ENCODE measurements at regions not wholly inside any gene's neighbourhood (a gene's known extent, or its start where the extent isn't known, plus 50 kb on each side); places are given as distances from the start of the nearest gene placed in this dataset.

- TF ChIP-seq FOSB (CRISPR knock-in tag; IDR thresholded peaks at IDR 0.05) (no peak), HOXA7 (CRISPR knock-in tag; IDR thresholded peaks at IDR 0.05) (no peak)
- 43% methylated on average over 17 of the region's 24 CpGs for WGBS (ENCODE audit: missing lambda C conversion rate)
- Histone ChIP-seq H3K4me2 (peak overlapping the region; percentile 52), H3K9me3 (peaks cover 3% of the 10 kb centered on the region; the same call in 1 of the 3 replicates), H3K27ac (peak overlapping the region in 1 of 2 experiments; percentile 57; a peak in 2 of 6 replicates), H3K4me1 (peaks cover 11% of the 10 kb centered on the region; the same call in 2 of the 3 replicates), H3K4me3 (no peak overlapping the region)
- ChIA-PET POLR2A (no interaction called here), CTCF (interaction anchor here (0.7 kb wide), 1 partner anchor 371 kb away, joined by 3 read pairs; no protein-coding TSS in a partner anchor)
- FAIRE-seq (no peak), ATAC-seq (peak; percentile 81), DNase-seq (ENCODE audit: low read depth in 1 of 2, low spot score in 1 of 2) (peak in 1 of 2 experiments; percentile 17)
These were observed 76.2 kb upstream of the PPP2R2D start for GRCh38 chr10:131824371-131825149.

GRCh38 chr10:131825150-131825848, 75.5 kb upstream of the PPP2R2D start:
- WGBS (ENCODE audit: missing lambda C conversion rate): 66% methylated on average over 15 of the region's 15 CpGs
- no peak for FAIRE-seq

GRCh38 chr10:131825960-131826650, 74.7 kb upstream of the PPP2R2D start:
- peaks cover 3% of the 10 kb centered on the region; the same call in 1 of the 3 replicates for H3K9me3 ChIP-seq
- H3K27ac ChIP-seq: no peak overlapping the region
- WGBS (ENCODE audit: missing lambda C conversion rate): 56% methylated on average over 14 of the region's 15 CpGs
- no peak for ATAC-seq
- DNase-seq (ENCODE audit: low read depth in 1 of 2, low spot score in 1 of 2): no peak
- H3K4me1 ChIP-seq: peaks cover 11% of the 10 kb centered on the region; the same call in 2 of the 3 replicates
- no peak overlapping the region for H3K4me2 ChIP-seq
- no peak overlapping the region for H3K4me3 ChIP-seq
- CTCF ChIA-PET: no interaction called here
- TF ChIP-seq SMC3 (IDR thresholded peaks at IDR 0.05) (no peak), JUN (IDR thresholded peaks at IDR 0.05) (no peak), HES2 (IDR thresholded peaks at IDR 0.05) (no peak), GATA3 (IDR thresholded peaks at IDR 0.05; ENCODE audit: borderline replicate concordance) (no peak), CEBPB (IDR thresholded peaks at IDR 0.05) (no peak), RARB (CRISPR knock-in tag; IDR thresholded peaks at IDR 0.05) (no peak), ZFP36 (IDR thresholded peaks at IDR 0.05; ENCODE audit: borderline replicate concordance, partially characterized antibody) (no peak), NFE2L2 (conservative IDR thresholded peaks at IDR 0.05; ENCODE audit: low read length) (no peak), MAX (IDR thresholded peaks at IDR 0.05) (no peak), HMGXB4 (CRISPR knock-in tag; IDR thresholded peaks at IDR 0.05; ENCODE audit: borderline replicate concordance) (no peak), POLR2A (IDR thresholded peaks at IDR 0.05; ENCODE audit: low read length) (no peak), MYC (IDR thresholded peaks at IDR 0.05; ENCODE audit: borderline replicate concordance, low read length) (no peak), NR3C1 (IDR thresholded peaks at IDR 0.05) (no peak), RAD21 (conservative IDR thresholded peaks at IDR 0.05 in 1 of 2, IDR thresholded peaks at IDR 0.05 in 1 of 2) (no peak), HOXB13 (CRISPR knock-in tag; IDR thresholded peaks at IDR 0.05; ENCODE audit: low read depth) (no peak), HOXB5 (CRISPR knock-in tag; IDR thresholded peaks at IDR 0.05) (no peak)
- POLR2A ChIA-PET: no interaction called here
- no peak for FAIRE-seq

More at GRCh38 chr10:131825150-131825848, 75.5 kb upstream of the PPP2R2D start:
- peak overlapping the region; percentile 52; the same call in 2 of the 3 replicates for H3K4me2 ChIP-seq
- peak in 1 of 2 experiments; percentile 46; a peak in 4 of 6 replicates for ATAC-seq
- peak overlapping the region in 1 of 2 experiments; percentile 57; a peak in 2 of 6 replicates for H3K27ac ChIP-seq
- H3K9me3 ChIP-seq: peaks cover 3% of the 10 kb centered on the region; the same call in 1 of the 3 replicates
- H3K4me3 ChIP-seq: no peak overlapping the region
- no peak for DNase-seq (ENCODE audit: low read depth in 1 of 2, low spot score in 1 of 2)
- ChIA-PET CTCF (interaction anchor here (0.7 kb wide), 1 partner anchor 372 kb away, joined by 3 read pairs; no protein-coding TSS in a partner anchor), POLR2A (no interaction called here)
- no peak for TF ChIP-seq EHMT2 (IDR thresholded peaks at IDR 0.05; ENCODE audit: low read depth)
- no peak for TF ChIP-seq FOXS1 (CRISPR knock-in tag; IDR thresholded peaks at IDR 0.05)
- no peak for TF ChIP-seq MAX (IDR thresholded peaks at IDR 0.05)
- no peak for TF ChIP-seq HOXA7 (CRISPR knock-in tag; IDR thresholded peaks at IDR 0.05)
- TF ChIP-seq ZC3H11A (IDR thresholded peaks at IDR 0.05): no peak
- no peak for TF ChIP-seq KDM5A (IDR thresholded peaks at IDR 0.05)
- TF ChIP-seq EHF (CRISPR knock-in tag; IDR thresholded peaks at IDR 0.05): no peak
- TF ChIP-seq CBX2 (IDR thresholded peaks at IDR 0.05; ENCODE audit: borderline replicate concordance, low read depth): no peak
- H3K4me1 ChIP-seq: peaks cover 11% of the 10 kb centered on the region; the same call in 2 of the 3 replicates
